GM06990 (cell line): ENCODE measurements at regions not wholly inside any gene's neighbourhood (a gene's known extent, or its start where the extent isn't known, plus 50 kb on each side); places are given as distances from the start of the nearest gene placed in this dataset.

Source experiments
- DNase-seq: peaks from one replicate; pipeline ENCODE4 v3.0.0-alpha.2; 2011; ENCODE audit not compliant: insufficient read length; ENCODE audit errors: extremely low read depth
- H3K27me3 ChIP-seq: replicated peaks from 2 replicates; pipeline ENCODE4 v1.6.0; 2011; ENCODE audit warnings: low read length; ENCODE audit not compliant: control insufficient read depth, insufficient read depth
- H3K36me3 ChIP-seq: 2 replicates; pipeline ENCODE4 v1.5.1; 2011; ENCODE audit warnings: low read length; ENCODE audit not compliant: control insufficient read depth, insufficient read depth
- H3K4me3 ChIP-seq: replicated peaks from 2 replicates; pipeline ENCODE4 v1.5.1; 2011; ENCODE audit warnings: low read depth, mild to moderate bottlenecking, control low read depth, low read length
- TF ChIP-seq, protein P1 (sequence below): IDR thresholded peaks from 2 replicates; pipeline ENCODE4 v1.5.1; 2011; ENCODE audit warnings: low read length, control low read depth, mild to moderate bottlenecking, inconsistent platforms; ENCODE audit not compliant: insufficient read depth, poor library complexity, severe bottlenecking

DNA sequence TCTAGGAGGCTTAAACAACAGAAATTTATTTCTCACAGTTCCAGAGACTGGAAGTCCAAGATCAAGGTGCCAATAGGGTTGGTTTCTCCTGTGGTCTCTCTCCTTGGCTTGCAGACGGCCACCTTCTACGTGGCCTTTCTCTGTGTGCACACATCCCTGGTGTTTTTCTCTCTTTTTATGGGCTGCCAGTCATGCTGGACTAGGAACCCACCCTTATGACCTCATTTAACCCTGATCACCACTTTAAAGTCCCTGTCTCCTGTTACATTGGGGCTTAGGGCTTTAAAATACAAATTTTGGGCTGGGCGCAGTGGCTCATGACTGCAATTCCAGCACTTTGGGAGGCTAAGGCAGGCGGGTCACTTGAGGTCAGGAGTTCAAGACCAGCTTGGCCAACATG, 157.1 kb downstream of the TLE1 start:
- DNase-seq = no peak
- Histone ChIP-seq H3K27me3 (no peaks in the 10 kb centered on the region), H3K36me3 (no peaks in the 10 kb centered on the region), H3K4me3 (no peak overlapping the region)
- TF ChIP-seq, protein P1, sequence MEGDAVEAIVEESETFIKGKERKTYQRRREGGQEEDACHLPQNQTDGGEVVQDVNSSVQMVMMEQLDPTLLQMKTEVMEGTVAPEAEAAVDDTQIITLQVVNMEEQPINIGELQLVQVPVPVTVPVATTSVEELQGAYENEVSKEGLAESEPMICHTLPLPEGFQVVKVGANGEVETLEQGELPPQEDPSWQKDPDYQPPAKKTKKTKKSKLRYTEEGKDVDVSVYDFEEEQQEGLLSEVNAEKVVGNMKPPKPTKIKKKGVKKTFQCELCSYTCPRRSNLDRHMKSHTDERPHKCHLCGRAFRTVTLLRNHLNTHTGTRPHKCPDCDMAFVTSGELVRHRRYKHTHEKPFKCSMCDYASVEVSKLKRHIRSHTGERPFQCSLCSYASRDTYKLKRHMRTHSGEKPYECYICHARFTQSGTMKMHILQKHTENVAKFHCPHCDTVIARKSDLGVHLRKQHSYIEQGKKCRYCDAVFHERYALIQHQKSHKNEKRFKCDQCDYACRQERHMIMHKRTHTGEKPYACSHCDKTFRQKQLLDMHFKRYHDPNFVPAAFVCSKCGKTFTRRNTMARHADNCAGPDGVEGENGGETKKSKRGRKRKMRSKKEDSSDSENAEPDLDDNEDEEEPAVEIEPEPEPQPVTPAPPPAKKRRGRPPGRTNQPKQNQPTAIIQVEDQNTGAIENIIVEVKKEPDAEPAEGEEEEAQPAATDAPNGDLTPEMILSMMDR = no peak

DNA sequence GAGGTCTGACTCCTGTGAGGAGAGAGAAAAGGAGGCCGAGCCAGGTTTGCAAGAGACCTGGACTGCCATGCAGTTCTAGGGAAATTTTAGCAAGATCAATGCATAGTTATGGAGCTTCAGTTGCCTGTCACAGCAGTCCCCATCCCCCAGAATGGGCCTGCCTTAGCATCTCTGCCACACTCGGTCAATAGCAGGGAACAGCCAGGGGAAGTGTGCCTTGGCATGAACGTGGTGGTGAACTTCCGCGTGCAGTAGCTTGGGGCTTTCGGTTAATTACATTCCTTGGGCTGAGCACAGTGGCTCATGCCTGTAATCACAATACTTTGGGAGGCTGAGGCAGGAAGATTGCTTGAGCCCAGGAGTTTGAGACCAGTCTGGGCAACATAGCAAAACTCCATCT, 157.8 kb downstream of the TLE1 start:
- no peaks in the 10 kb centered on the region for H3K27me3 ChIP-seq
- no peak for DNase-seq
- TF ChIP-seq, protein P1 = no peak
- no peak overlapping the region for H3K4me3 ChIP-seq
- no peaks in the 10 kb centered on the region for H3K36me3 ChIP-seq

DNA sequence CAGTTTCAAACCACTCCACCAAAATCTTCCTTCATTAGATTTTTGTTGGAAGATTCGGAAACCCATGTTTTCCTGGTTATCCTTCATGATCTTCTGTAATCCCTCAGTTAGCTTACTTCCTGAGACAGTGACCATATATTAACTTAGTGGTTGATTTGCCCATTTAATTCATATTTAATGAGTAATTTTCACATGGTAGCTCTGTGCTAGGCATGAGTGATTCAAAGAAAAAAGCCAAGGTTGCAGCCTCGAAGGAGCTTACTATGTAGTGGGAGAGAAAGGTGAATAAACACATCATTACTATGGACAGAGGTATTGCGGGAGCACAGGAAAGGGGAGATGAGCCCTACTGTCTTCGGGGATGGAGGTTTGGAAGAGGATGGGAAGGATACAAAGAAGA, 158.5 kb downstream of the TLE1 start:
- H3K4me3 ChIP-seq = no peak overlapping the region
- no peaks in the 10 kb centered on the region for H3K36me3 ChIP-seq
- no peaks in the 10 kb centered on the region for H3K27me3 ChIP-seq
- DNase-seq = no peak
- TF ChIP-seq, protein P1 = no peak

DNA sequence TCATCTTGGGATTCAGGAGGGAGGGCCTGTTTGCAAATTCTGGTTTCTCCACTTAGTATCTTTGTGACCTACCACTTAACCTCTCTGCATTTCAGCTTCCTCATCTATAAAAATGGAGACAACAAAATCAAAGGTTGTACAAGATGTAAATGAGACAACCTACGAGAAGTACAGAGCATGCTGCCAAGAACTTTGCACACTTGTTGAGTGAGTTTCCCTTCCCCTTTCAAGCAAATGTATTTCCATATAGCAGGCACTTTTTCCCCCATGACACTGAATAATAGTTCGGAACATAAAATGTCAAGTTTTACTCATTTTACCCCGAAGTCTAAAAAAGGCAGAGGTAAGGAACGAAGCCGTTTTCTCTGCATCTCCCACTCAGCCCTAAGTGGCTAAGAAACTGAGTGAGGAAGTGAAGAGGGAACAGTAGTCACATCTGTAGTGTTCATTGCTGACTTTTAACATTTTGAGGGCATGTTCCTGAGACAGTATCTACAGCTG, 159.0 kb downstream of the TLE1 start:
- H3K27me3 ChIP-seq = no peaks in the 10 kb centered on the region
- no peak for DNase-seq
- TF ChIP-seq, protein P1 = no peak
- H3K36me3 ChIP-seq = no peaks in the 10 kb centered on the region
- H3K4me3 ChIP-seq = no peak overlapping the region

DNA sequence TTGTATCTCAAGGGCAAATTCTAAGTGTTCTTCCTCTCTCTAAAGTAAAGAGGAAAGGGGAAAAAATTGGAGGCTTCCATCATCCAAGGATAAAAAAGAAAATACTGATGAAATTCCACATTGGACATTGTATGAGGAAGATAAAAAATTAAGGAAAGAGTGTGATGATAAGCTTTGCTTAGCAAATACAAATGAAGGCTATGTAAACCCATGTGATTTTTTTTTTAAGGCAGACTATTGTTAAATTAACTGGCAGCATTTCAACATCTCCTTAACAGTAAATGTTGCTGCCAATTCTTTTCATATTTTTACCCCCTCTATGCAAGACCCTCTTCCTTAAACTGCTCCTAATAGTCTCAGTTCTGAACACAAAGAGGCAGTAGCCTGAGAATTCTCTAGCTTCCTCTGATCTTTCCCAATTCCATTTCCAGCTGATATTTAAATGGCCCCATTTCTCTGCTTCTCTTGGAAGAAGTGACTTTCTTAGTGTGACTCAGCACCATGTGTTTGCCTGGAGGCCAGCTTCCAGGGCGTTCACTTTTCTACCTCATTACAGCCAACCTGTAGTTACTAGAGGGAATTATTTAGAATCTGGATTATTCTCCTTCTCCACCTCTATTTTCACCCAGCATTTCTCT, 159.7 kb downstream of the TLE1 start:
- TF ChIP-seq, protein P1 = no peak
- DNase-seq = no peak
- Histone ChIP-seq H3K4me3 (no peak overlapping the region), H3K36me3 (no peaks in the 10 kb centered on the region), H3K27me3 (no peaks in the 10 kb centered on the region)

DNA sequence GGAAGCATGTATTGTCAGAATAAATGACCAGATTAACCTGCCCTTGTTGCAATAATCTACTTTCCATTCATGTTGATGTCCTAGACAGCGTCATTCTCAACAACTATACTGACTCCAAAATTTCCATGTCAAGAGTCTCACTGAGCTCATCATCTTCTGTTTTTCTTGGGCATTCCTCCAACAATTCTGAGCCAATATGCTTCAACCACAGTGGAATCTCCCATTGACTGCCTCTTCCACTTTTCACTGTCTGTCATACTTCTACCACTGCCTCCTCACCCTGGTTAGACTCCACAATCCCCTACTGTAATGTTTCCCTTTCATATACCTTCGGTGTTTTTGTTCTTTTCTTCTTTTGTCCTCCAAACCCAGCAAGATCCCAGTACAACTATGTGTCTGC, 162.8 kb downstream of the TLE1 start:
- Histone ChIP-seq H3K36me3 (no peaks in the 10 kb centered on the region), H3K27me3 (no peaks in the 10 kb centered on the region), H3K4me3 (no peak overlapping the region)
- TF ChIP-seq, protein P1 = no peak
- DNase-seq = no peak
